NCI-H748 (cell line): ENCODE measurements at regions not wholly inside any gene's neighbourhood (a gene's known extent, or its start where the extent isn't known, plus 50 kb on each side); places are given as distances from the start of the nearest gene placed in this dataset.
A peak's percentile ranks its signal among the peaks of the same experiment; 100 is the strongest.
"Not testable (repeated sequence)": the region's sequence is repeated elsewhere in the genome, so short reads cannot be mapped to it uniquely, and the experiment has no call there.

Source experiments
- DNase-seq: peaks from one replicate; lab custom pipeline; 2025; ENCODE audit not compliant: unreplicated experiment; lab: John Stamatoyannopoulos, UW

DNA sequence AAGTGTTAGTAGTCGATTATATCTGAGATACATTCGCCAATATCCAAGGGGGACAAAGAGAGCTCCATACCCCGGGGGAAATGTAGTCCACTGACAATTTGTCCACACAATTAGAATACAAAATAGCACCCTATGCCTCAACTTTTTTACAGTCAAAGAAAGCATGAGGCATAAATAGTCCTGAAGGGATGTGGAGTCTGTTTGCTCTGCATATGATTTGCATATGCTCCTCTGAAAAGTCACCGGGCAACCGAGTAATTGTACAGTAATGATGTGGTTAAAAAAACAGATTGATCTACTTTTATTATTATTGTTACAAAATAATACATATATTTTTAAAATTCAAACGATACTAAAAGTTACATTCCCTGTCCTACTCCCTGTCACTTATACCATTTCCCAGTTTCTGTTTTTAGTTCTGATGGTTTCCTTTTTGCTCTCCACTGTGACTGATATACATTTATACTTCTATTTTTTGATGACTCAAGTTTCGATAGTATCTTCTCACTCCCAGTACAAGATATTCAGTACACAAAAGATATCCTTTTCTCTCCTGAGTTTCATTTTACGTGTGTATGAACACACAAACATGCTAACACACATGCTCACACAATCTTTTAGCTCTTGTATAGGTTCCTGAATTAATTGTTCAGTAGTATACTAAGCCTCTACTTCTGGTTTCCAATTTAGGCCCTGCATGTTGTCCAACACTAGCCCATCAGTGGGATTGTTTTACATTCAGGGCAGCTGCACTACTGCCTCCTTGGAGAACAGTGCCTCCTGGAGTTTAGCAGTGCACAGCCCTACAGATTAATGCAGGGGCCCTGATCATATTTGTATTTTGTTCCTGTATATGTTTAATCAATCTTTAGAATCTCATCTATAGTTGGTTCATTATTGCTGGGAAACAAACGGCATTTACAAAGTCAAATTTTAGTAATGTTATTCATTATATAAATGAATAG is 130.9 kb downstream of the TES start:
- DNase-seq, result no peak

GRCh38 chr7:116342125-116342524 is 131.8 kb downstream of the TES start:
- DNase-seq, result no peak

- no peak for DNase-seq
Observed at GRCh38 chr7:116347151-116347832, 137.0 kb downstream of the TES start.

- no peak for DNase-seq
Observed at GRCh38 chr7:116348346-116348745, 138.0 kb downstream of the TES start.

- DNase-seq, result no peak
Observed at GRCh38 chr7:116351966-116352365, 141.6 kb downstream of the TES start.

DNA sequence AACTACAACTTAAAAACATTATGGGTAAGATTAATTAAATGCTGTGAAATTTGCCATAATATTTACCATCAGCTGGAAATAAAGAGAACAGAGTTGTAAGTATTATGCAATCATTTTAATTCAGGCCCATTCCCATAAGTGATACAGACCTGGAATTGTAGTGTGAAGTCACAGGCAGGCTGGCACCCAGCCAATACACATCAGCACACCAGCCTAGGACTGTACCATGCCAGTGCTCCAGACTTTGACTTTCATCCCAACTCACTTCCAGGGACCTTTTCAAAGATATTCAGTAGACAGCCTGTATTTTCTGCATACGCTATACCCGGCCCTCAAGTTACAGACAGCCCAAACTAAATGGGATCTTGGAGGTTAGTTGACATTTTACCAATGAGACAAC is 143.3 kb downstream of the TES start:
- no peak for DNase-seq

DNA sequence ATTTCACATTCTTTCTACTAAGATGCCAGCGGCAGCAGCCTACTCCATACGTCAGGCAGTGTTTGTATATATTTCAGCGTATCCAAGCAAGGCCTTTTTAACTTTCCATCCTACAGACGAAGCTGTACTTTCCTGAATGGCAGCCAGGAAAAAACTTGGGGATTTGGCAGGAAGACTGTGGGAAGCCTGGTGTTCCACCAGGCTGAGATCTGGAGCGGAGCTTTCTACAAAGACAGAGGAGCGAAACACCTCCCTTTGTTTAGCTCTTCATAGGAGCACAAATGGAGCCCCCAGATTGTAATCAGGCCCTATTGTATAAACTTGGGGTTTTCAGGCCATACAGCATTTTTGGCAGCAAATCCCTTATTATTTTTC is 143.8 kb downstream of the TES start:
- no peak for DNase-seq

GRCh38 chr7:116354546-116355423 is 144.4 kb downstream of the TES start:
- DNase-seq, result peak; percentile 26

DNA sequence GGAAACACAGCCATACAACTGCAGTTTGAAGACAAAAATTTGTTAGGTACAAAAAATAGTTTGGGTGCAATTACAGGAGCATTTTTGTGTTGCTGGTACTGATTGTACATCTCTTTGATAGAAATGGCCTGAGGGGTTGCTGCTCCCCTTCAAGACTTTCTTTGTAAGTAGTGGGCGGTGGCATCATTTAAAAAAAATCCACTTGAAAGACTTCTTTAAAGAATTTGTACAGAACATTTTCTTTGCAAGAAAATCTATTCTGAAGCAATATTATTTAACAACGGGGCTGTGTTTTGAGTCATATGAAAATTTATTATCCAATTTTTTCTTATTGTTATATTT is 144.1 kb upstream of the CAV2 start:
- no peak for DNase-seq

- DNase-seq, result no peak
Observed at GRCh38 chr7:116356333-116356965, 143.1 kb upstream of the CAV2 start.

DNA sequence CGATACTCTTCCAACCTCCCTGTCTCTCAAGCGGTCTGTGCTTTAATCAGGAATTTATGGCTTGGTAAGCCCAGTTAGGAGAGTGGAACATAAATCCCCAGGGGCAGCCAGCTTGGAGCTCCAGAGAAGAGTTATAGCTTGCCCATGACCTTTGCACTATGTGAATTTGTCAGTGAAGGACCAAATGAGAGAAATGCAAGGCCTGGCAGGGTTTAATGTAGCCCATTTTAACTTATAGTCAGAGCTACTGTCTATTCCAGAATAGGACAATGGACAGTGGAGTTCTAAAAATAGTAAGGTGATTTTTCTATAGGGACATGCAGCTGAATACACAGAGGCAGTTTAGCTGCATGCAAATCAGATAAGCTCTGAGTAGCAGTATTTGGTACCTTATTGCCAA is 142.6 kb upstream of the CAV2 start:
- DNase-seq, result peak; percentile 22

- DNase-seq, result no peak
Observed at GRCh38 chr7:116357781-116358670, 141.5 kb upstream of the CAV2 start.

DNA sequence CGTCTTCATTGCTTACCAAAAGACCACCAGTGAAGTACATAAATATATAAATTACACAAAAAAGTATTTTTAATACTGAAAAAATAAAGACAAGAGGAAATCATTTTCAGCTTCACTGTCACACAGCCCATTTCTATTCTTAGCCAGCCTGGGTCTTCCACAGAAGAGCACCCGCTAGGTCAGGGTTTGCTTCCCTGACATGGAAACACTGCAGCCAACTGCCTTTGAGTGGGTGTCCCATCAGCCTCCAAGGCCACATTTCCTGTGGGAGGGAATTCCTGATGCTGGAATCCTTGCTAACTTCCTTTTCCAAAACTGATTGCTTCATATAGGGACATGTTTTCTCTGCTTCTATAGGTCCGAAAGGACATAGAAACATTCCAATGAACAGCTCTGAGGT is 137.8 kb upstream of the CAV2 start:
- no peak for DNase-seq

DNA sequence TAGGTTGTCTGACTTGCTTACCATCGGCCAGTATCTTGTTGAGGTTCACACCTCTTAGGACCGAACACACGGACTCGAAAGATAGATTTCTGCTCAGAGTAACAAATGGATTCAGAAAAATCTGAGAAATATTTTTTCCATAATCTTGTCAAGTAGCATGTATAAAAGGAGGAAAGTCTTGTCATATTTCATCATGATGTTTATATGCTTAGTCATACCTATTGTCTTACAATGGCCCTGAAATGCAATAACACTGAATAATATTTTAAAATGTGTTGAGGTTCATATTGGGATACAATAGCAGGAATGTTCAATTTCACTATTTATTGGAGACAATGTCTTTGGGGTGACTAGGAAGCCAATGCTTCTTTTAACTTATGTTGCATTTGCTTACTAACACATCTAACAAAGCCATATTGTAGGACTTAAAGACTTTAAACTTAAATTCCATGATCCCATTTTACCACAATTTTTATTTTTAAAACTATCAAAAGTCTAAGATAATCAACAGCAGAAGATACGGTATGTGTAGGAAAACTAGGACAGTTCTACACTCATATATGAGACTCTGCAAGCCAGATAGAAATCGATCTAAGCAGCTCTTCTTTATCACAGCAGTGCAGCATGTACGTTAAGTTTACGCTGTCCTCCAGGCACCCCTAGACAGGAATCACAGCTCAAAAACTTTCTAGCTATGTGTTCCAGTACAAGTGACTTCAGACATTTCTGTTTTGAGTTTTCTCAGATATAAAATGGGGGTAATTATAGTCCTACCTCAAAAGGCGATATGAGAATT is 135.7 kb upstream of the CAV2 start:
- no peak for DNase-seq

- DNase-seq, result no peak
Observed at GRCh38 chr7:116364469-116364868, 135.1 kb upstream of the CAV2 start.

- no peak for DNase-seq
Observed at GRCh38 chr7:116365797-116366196, 133.7 kb upstream of the CAV2 start.

DNA sequence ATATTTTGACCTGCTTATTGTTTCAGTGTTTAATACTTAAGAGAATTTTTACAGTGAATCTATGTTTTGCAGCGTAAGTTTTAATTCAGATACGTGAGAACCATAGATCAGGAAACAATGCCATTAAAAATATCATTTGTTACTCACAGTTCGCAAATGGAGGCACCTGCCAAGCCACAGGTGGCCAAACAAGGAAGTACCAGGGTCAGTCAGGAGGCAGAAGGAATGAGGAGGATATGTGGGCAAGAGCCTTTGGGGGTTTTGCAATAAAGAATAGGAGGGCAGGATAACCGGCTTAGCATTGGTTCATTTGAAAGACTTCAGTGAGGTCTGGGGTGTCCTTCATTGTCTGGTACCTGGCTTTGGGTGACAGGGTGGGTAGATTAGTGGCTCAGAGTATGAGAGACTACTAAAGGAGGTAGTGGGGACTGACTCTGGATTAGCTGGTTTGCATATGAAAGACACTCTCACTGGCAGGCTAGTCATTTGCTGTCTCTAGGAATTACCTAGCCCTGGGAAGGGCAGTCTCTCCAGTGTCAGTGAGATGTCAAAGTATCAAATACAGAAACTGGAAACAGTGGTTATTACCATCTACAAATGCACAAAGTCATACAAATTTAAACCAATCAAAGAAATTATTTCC is 132.2 kb upstream of the CAV2 start:
- DNase-seq, result peak; percentile 14

GRCh38 chr7:116368965-116369364 is 130.6 kb upstream of the CAV2 start:
- DNase-seq, result no peak

DNA sequence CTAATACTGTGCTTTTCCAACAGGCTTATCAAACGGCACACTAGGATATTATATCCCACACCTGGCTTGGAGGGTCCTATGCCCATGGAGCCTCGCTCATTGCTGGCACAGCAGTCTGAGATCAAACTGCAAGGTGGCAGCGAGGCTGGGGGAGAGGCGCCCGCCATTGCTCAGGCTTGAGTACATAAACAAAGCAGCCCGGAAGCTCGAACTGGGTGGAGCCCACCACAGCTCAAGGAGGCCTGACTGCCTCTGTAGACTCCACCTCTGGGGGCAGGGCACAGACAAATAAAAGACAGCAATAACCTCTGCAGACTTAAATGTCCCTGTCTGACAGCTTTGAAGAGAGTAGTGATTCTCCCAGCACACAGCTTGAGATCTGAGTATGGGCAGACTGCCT is 128.0 kb upstream of the CAV2 start:
- DNase-seq, result not testable (repeated sequence)
